Gastroesophageal sphincter (tissue), 3 donors: ENCODE measurements at regions not wholly inside any gene's neighbourhood (a gene's known extent, or its start where the extent isn't known, plus 50 kb on each side); places are given as distances from the start of the nearest gene placed in this dataset.

Experiments
- POLR2A ChIP-seq, 2 donors: fragments of 450-650 bp; IDR thresholded peaks; one replicate each; pipeline ENCODE4 v1.6.1; 2017; ENCODE audit warnings: antibody characterized with exemption in 2 of 2, mild to moderate bottlenecking in 2 of 2, moderate library complexity in 1 of 2
- TF ChIP-seq, protein P1 (sequence below), 4 experiments: fragments of 200-600 bp in 2 of 4; fragments of 450-650 bp in 2 of 4; sonication (generic) in 1 of 4; IDR thresholded peaks; one replicate each; pipeline ENCODE4 v1.5.1; 2017 to 2019; ENCODE audit warnings: antibody characterized with exemption in 4 of 4, mild to moderate bottlenecking in 2 of 4, moderate library complexity in 2 of 4

DNA sequence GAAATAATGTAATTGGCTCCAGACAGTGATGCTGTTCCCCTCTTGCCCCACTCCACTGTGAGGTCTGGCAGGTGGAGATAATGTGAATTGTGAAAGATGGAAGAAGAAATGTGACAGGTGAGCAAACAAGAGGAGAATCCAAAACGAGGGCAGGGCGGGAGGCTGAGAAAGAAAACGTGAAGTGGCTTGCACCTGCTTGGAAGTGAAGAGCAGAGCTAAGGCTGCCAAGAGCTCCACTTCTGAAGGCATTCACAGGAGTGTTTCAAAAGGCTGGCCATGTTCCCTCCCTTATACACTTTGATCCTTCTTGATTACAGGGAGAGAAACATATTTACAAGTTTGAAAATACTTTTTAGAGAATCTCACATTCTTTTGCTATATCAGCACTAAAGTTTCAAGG, 359.4 kb downstream of the EPHA7 start:
- TF ChIP-seq, protein P1, sequence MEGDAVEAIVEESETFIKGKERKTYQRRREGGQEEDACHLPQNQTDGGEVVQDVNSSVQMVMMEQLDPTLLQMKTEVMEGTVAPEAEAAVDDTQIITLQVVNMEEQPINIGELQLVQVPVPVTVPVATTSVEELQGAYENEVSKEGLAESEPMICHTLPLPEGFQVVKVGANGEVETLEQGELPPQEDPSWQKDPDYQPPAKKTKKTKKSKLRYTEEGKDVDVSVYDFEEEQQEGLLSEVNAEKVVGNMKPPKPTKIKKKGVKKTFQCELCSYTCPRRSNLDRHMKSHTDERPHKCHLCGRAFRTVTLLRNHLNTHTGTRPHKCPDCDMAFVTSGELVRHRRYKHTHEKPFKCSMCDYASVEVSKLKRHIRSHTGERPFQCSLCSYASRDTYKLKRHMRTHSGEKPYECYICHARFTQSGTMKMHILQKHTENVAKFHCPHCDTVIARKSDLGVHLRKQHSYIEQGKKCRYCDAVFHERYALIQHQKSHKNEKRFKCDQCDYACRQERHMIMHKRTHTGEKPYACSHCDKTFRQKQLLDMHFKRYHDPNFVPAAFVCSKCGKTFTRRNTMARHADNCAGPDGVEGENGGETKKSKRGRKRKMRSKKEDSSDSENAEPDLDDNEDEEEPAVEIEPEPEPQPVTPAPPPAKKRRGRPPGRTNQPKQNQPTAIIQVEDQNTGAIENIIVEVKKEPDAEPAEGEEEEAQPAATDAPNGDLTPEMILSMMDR (IDR thresholded peaks at IDR 0.05): no peak
- TF ChIP-seq POLR2A (IDR thresholded peaks at IDR 0.05): no peak
